AG08396 (cell line): ENCODE measurements at regions not wholly inside any gene's neighbourhood (a gene's known extent, or its start where the extent isn't known, plus 50 kb on each side); places are given as distances from the start of the nearest gene placed in this dataset.
A peak's percentile ranks its signal among the peaks of the same experiment; 100 is the strongest.
"Not testable (repeated sequence)": the region's sequence is repeated elsewhere in the genome, so short reads cannot be mapped to it uniquely, and the experiment has no call there.

Experiments
- DNase-seq: peaks from one replicate; pipeline ENCODE4 v3.0.0; 2012; ENCODE audit warnings: low spot score, mixed read lengths

- DNase-seq = no peak
Measured at GRCh38 chr6:169406804-169407203, 153.2 kb upstream of the THBS2 start.

GRCh38 chr6:169406034-169406433 is 152.4 kb upstream of the THBS2 start:
- no peak for DNase-seq

- DNase-seq = no peak
Measured at GRCh38 chr6:169404828-169405227, 151.2 kb upstream of the THBS2 start.

GRCh38 chr6:169398342-169399105 is 144.9 kb upstream of the THBS2 start:
- no peak for DNase-seq

GRCh38 chr6:169397684-169398083 is 144.0 kb upstream of the THBS2 start:
- DNase-seq = no peak

GRCh38 chr6:169396554-169397163 is 143.0 kb upstream of the THBS2 start:
- DNase-seq = no peak

GRCh38 chr6:169396009-169396539 is 142.4 kb upstream of the THBS2 start:
- not testable (repeated sequence) for DNase-seq

- DNase-seq = no peak
Measured at GRCh38 chr6:169395080-169395805, 141.6 kb upstream of the THBS2 start.

- DNase-seq = no peak
Measured at GRCh38 chr6:169393753-169394152, 140.1 kb upstream of the THBS2 start.

- DNase-seq = no peak
Measured at GRCh38 chr6:169391473-169392071, 137.9 kb upstream of the THBS2 start.

GRCh38 chr6:169388395-169389166 is 134.9 kb upstream of the THBS2 start:
- no peak for DNase-seq

- no peak for DNase-seq
Measured at GRCh38 chr6:169387809-169388383, 134.2 kb upstream of the THBS2 start.

- DNase-seq = peak; percentile 51
Measured at GRCh38 chr6:169386411-169387057, 132.9 kb upstream of the THBS2 start.

- DNase-seq = no peak
Measured at GRCh38 chr6:169385237-169385880, 131.7 kb upstream of the THBS2 start.

- DNase-seq = no peak
Measured at GRCh38 chr6:169384291-169384690, 130.6 kb upstream of the THBS2 start.

GRCh38 chr6:169383265-169383664 is 129.6 kb upstream of the THBS2 start:
- DNase-seq = no peak

- DNase-seq = no peak
Measured at GRCh38 chr6:169382735-169383134, 129.1 kb upstream of the THBS2 start.

- DNase-seq = no peak
Measured at GRCh38 chr6:169381988-169382387, 128.3 kb upstream of the THBS2 start.

- no peak for DNase-seq
Measured at GRCh38 chr6:169380493-169380892, 126.8 kb upstream of the THBS2 start.

- no peak for DNase-seq
Measured at GRCh38 chr6:169379495-169380070, 125.9 kb upstream of the THBS2 start.
